ENCODE measurements at regions not wholly inside any gene's neighbourhood (a gene's known extent, or its start where the extent isn't known, plus 50 kb on each side); places are given as distances from the start of the nearest gene placed in this dataset.

DNA sequence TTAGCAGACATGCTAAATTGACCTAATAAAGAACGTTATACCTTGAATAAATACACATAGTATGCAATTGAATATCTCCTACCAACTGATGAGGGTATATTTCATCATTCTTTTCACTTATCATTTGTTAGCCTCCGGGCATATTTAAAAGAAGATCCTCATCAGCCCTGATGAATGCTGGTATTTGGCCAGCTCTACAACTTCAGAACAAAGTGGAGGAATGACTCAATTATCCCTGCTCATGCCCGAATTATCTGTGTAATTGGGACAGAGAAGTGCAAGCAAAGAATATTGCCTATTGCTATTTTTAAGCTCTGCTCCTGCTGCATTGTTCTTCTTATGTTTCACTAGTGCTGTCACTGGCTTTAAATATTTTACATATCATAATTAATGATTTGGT is 622.1 kb downstream of the METTL15 start:
- no peak for ATAC-seq
- TF ChIP-seq, protein P1, sequence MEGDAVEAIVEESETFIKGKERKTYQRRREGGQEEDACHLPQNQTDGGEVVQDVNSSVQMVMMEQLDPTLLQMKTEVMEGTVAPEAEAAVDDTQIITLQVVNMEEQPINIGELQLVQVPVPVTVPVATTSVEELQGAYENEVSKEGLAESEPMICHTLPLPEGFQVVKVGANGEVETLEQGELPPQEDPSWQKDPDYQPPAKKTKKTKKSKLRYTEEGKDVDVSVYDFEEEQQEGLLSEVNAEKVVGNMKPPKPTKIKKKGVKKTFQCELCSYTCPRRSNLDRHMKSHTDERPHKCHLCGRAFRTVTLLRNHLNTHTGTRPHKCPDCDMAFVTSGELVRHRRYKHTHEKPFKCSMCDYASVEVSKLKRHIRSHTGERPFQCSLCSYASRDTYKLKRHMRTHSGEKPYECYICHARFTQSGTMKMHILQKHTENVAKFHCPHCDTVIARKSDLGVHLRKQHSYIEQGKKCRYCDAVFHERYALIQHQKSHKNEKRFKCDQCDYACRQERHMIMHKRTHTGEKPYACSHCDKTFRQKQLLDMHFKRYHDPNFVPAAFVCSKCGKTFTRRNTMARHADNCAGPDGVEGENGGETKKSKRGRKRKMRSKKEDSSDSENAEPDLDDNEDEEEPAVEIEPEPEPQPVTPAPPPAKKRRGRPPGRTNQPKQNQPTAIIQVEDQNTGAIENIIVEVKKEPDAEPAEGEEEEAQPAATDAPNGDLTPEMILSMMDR (IDR thresholded peaks at IDR 0.05): no peak

DNA sequence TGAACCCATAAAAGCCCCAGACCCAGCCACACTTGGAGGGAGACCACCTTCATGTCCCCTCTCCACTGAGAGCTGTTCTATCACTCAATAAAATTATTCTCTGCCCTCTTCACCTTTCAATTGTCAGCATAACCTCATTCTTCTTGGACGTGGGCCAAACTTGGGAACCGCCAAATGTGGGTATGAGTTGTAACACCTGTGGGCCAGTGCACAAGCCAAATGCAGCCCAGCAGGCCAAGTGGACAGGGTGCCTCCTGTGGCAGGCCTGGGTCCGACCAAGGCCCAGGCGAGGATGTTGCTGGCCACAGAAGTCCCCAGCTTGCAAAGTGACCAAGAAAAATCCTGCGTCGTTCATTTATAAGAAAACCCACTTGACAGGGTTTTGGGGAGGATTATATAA is 621.2 kb downstream of the METTL15 start:
- ChIA-PET CTCF (no interaction called here), POLR2A (no interaction called here)
- intact Hi-C loops (cut with micrococcal nuclease): no loop called here
- H3K27me3 Mint-ChIP-seq: no peaks in the 10 kb centered on the region
- H3K9me3 Mint-ChIP-seq: peaks cover 7% of the 10 kb centered on the region
- no peaks in the 10 kb centered on the region for H3K4me1 Mint-ChIP-seq (ENCODE audit: low read depth)
- no peak for ATAC-seq
- no peak overlapping the region for H3K27ac Mint-ChIP-seq
- no peaks in the 10 kb centered on the region for H3K36me3 Mint-ChIP-seq (ENCODE audit: low read depth)
- H3K4me3 Mint-ChIP-seq: no peak overlapping the region
- DNase-seq: no peak
- TF ChIP-seq, protein P1 (IDR thresholded peaks at IDR 0.05): no peak

More for the DNA sequence above, 622.1 kb downstream of the METTL15 start:
- H3K4me1 Mint-ChIP-seq (ENCODE audit: low read depth): no peaks in the 10 kb centered on the region
- POLR2A ChIA-PET: no interaction called here
- peaks cover 7% of the 10 kb centered on the region for H3K9me3 Mint-ChIP-seq
- no peak overlapping the region for H3K27ac Mint-ChIP-seq
- CTCF ChIA-PET: no interaction called here
- no peak for DNase-seq
- H3K4me3 Mint-ChIP-seq: no peak overlapping the region
- H3K36me3 Mint-ChIP-seq (ENCODE audit: low read depth): no peaks in the 10 kb centered on the region
- H3K27me3 Mint-ChIP-seq: no peaks in the 10 kb centered on the region
- intact Hi-C loops (cut with micrococcal nuclease): no loop called here

DNA sequence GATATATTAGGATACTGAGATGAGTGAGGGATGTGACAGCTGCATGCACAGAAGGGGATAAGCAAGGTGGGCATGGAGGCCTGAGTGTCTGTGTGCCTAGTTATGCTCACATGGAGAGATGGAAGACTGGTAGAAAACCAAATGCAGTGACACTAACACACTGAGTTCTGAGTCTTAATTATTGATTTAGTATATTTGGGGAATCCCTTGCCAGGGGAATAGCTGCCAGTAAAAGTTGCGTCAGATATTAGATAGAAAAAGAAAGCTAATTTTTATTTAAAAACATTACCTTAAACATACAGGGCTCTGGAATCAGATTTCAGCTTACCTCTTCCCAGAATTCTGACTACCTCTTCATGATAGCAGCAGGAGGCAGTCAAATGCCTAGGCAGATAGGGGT is 620.5 kb downstream of the METTL15 start:
- intact Hi-C loops (cut with micrococcal nuclease): no loop called here
- H3K27ac Mint-ChIP-seq: no peak overlapping the region
- H3K9me3 Mint-ChIP-seq: peaks cover 8% of the 10 kb centered on the region
- CTCF ChIA-PET: no interaction called here
- H3K27me3 Mint-ChIP-seq: no peaks in the 10 kb centered on the region
- ATAC-seq: no peak
- H3K4me3 Mint-ChIP-seq: no peak overlapping the region
- H3K4me1 Mint-ChIP-seq (ENCODE audit: low read depth): no peaks in the 10 kb centered on the region
- POLR2A ChIA-PET: no interaction called here
- no peaks in the 10 kb centered on the region for H3K36me3 Mint-ChIP-seq (ENCODE audit: low read depth)
- DNase-seq: no peak
- TF ChIP-seq, protein P1 (IDR thresholded peaks at IDR 0.05): no peak

DNA sequence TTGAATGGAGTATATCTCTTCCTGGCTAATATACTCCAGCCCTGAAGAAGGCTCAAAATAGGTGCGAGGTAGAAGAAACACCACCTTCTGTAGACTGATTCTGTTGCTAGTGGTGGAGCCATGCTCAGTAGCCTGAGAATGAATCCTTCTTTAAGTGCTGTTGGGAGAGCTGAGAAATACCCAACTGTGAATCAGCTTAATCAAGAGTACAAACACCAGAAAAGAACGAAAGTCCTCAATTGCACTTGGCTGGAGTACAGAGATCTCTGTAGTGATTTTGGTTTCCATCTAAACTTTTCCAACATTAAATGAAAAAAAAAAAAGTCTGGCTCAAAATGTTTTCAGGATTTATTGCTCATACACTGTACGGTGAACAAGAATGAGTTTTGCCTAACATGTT is 619.1 kb downstream of the METTL15 start:
- Mint-ChIP-seq H3K9me3 (peaks cover 4% of the 10 kb centered on the region), H3K4me3 (no peak overlapping the region), H3K36me3 (ENCODE audit: low read depth) (no peaks in the 10 kb centered on the region), H3K27ac (no peak overlapping the region), H3K4me1 (ENCODE audit: low read depth) (no peaks in the 10 kb centered on the region), H3K27me3 (no peaks in the 10 kb centered on the region)
- no peak for DNase-seq
- CTCF ChIA-PET: no interaction called here
- ATAC-seq: no peak
- intact Hi-C loops (cut with micrococcal nuclease): no loop called here
- TF ChIP-seq, protein P1 (IDR thresholded peaks at IDR 0.05): no peak
- POLR2A ChIA-PET: no interaction called here

DNA sequence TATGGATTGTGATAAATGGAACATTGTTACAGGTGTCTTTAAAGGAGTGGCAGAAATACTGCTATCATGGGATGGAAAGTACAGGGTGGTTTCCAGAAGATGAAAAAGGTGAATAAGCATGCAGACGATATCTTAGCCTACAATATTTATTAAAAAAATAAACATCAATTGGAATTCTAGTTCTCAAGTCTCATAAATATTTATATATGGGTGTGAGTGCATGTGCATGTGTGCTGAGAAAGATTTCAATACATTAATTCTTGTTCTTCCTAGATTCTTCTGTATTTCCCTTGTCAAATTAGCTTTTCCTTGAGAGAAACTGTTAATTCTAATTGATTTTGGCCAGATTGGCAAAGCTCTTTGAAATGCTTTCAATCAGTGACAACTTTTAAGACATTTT is 618.2 kb downstream of the METTL15 start:
- H3K4me1 Mint-ChIP-seq (ENCODE audit: low read depth): no peaks in the 10 kb centered on the region
- H3K4me3 Mint-ChIP-seq: no peak overlapping the region
- ATAC-seq (no peak), DNase-seq (no peak)
- CTCF ChIA-PET: no interaction called here
- TF ChIP-seq, protein P1 (IDR thresholded peaks at IDR 0.05): no peak
- intact Hi-C loops (cut with micrococcal nuclease): no loop called here
- H3K27ac Mint-ChIP-seq: no peak overlapping the region
- peaks cover 4% of the 10 kb centered on the region for H3K9me3 Mint-ChIP-seq
- no peaks in the 10 kb centered on the region for H3K36me3 Mint-ChIP-seq (ENCODE audit: low read depth)
- POLR2A ChIA-PET: no interaction called here
- no peaks in the 10 kb centered on the region for H3K27me3 Mint-ChIP-seq

Data from activated CD8-positive, alpha-beta T cell treated with anti-CD3 and anti-CD28 coated beads for 36 hours (primary cell).